Pulmonary artery endothelial cell (primary cell): ENCODE measurements at regions not wholly inside any gene's neighbourhood (a gene's known extent, or its start where the extent isn't known, plus 50 kb on each side); places are given as distances from the start of the nearest gene placed in this dataset.
"Not testable (repeated sequence)": the region's sequence is repeated elsewhere in the genome, so short reads cannot be mapped to it uniquely, and the experiment has no call there.

Source experiments
- DNase-seq: peaks from one replicate; pipeline ENCODE4 v3.0.0-alpha.2; 2011; ENCODE audit warnings: low read depth, low spot score

DNA sequence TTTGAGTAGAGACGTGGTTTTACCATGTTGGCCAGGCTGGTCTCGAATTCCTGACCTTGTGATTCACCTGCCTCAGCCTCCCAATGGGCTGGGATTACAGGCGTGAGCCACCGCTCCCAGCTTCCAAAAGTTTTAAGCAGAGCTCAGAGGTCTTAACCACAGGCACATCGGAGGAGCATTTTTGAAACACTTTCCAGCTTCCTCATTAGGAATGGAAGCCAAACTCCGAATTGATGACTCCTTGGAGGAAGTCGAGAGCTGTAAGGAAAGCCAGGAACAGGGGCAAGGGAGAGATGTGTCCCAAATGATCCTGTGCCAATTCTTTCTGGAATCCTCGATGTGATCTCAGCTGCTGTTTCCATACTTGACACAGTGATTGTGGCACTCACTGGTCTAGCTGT is 56.2 kb upstream of the CCZ1B start:
- DNase-seq = not testable (repeated sequence)

- DNase-seq = not testable (repeated sequence)
These were observed 57.7 kb upstream of the CCZ1B start for GRCh38 chr7:6883756-6884155.

DNA sequence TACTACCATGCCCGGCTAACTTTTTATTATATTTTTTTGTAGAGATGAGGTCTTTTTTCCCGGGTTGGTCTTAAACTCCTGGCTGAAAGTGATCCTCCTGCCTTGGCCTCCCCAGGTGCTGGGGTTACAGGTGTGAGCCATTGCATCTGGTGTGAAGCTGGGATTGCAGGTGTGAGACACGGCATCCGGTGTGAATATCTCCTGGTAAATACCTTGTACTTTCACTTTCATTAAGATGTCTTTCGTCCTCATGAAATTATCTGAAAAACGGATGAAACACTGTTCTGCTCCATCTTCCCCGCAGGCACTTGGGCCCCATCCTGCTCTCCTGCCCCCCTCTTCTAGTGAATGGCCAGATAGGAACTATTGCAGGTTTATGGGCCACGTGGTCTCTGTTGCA is 60.1 kb upstream of the CCZ1B start:
- no peak for DNase-seq

- DNase-seq = not testable (repeated sequence)
These were observed 62.4 kb upstream of the CCZ1B start for GRCh38 chr7:6888267-6889045.

- no peak for DNase-seq
These were observed 63.3 kb upstream of the CCZ1B start for GRCh38 chr7:6889252-6889812.

GRCh38 chr7:6902097-6902518 is 76.0 kb upstream of the CCZ1B start:
- not testable (repeated sequence) for DNase-seq

DNA sequence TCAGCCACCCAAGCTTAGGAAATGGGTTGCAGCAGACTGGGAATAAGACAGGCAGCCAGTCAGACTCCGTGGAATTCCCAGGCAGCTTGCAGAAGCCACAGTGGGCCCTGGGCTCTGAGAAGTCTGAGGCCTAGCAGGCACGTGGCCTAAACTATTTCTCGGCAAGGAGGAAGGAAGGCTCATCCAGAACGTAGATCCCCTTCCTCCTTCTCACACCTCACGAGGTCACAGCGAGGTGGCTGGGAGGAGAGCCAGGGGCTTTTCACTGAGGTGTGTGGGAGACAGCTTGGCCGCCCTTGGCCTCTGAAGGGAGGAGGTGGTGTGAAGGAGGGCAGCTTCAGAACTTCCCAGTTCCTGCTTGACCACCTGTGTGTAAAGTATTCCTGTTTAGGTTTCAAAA is 77.2 kb upstream of the CCZ1B start:
- DNase-seq = not testable (repeated sequence)

- not testable (repeated sequence) for DNase-seq
These were observed 77.7 kb upstream of the CCZ1B start for GRCh38 chr7:6903792-6904191.

GRCh38 chr7:6917258-6917657 is 91.2 kb upstream of the CCZ1B start:
- no peak for DNase-seq

- not testable (repeated sequence) for DNase-seq
These were observed 93.1 kb upstream of the CCZ1B start for GRCh38 chr7:6919169-6919568.

DNA sequence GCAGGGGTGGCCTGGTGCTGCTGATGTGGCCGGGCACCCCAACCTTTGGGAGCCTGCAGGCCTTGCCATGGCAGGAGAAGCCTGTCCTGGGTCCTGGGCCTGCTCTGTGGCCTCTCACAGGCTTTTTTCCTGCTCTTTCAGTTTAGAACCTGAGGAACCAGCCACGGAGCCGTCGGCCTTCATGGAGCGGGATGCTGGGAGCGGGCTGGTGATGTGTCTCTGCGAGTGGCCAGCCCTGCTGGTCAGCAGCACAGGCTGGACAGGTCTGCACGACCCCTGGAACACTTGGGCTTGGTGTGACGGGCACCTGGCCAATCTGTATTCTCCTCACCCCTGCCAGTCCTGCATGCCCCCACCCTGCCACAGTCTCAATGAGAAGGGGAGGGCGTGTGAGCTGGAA is 98.4 kb upstream of the CCZ1B start:
- not testable (repeated sequence) for DNase-seq

GRCh38 chr7:6926193-6927174 is 100.4 kb upstream of the CCZ1B start:
- DNase-seq = not testable (repeated sequence)

DNA sequence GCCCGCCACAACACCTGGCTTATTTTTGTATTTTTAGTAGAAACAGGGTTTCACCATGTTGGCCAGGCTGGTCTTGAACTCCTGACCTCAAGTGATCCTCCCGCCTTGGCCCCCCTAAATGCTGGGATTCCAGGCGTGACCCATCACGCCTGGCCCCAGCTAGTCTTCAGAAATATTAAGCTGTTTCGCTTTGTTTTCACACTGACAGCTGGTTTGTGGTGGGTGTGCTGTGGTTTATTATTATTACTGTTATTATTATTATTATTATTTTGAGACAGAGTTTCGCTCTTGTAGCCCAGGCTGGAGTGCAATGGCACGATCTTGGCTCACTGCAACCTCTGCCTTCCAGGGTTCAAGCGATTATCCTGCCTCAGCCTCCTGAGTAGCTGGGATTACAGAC is 101.6 kb upstream of the CCZ1B start:
- DNase-seq = not testable (repeated sequence)

DNA sequence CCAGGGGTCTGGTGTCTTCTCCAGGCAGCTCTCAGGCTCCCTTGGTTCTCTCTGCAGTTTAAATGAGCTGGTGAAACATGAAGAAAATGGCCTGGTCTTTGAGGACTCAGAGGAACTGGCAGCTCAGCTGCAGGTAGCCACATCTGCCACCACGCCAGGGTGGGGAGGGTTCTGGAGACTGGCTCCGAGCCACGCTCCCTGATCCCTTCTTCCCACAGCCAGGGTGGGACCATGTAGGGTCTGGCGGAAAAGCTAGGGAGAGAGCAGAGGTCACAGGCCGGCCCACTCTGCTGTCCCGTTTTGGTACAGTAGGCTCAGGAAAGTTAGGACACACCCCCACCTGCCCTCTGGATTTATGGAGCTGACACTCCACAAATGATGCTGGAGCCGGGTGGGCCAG is 103.5 kb upstream of the CCZ1B start:
- DNase-seq = not testable (repeated sequence)

GRCh38 chr7:6930081-6930635 is 104.1 kb upstream of the CCZ1B start:
- DNase-seq = not testable (repeated sequence)

GRCh38 chr7:6930787-6931186 is 104.7 kb upstream of the CCZ1B start:
- not testable (repeated sequence) for DNase-seq

- not testable (repeated sequence) for DNase-seq
These were observed 105.4 kb upstream of the CCZ1B start for GRCh38 chr7:6931456-6931855.

DNA sequence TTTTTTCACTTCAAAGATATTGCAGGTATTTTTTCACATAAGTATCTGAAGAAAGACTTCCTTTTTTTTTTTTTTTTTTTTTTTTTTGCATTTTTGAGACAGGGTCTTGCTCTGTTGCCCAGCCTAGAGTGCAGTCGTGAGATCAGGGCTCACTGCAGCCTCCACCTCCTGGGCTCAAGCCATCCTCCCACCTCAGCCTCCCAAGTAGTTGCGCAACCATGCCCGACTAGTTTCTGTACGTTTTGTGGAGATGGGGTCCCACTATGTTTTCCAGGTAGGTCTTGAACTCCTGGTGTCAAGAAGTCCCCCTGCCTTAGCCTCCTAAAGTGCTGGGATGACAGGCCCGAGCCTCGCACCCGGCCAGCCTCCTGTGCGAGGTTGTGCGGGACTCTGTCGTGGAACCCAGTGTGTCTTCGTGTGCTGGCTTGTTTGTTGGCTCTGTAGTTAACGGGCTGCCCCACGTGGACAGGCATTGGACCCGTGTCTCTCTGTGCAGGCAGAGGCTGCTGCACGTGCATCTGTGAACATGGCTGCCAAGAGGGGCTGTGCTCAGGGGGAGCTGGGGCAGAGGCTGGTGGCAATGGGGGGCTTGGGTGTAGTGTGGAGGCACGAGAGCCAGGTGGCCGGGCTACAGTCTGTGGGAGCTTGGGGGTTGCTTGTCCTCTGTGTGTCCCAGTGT is 108.0 kb upstream of the CCZ1B start:
- not testable (repeated sequence) for DNase-seq

DNA sequence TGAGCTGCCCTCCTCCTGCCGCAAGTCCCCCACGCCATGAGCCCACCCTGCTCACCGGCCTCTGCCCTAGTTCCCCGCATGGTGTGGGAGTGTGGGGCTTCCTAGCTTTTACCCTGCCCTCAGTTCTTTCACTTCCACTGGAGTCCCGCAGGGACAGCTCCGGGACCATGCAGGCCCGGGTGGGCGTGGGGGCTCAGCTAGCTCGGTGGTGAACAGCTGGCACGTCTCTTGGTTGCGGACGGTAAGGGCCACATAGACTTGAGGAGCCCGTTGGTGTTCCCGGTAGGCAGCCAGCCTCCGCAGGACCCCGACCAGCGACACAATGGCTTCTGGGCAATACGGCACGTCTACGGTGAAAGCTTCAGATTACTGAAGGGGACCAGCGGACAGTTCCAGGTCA is 108.9 kb upstream of the CCZ1B start:
- DNase-seq = no peak

- DNase-seq = not testable (repeated sequence)
These were observed 110.6 kb upstream of the CCZ1B start for GRCh38 chr7:6936626-6937025.

DNA sequence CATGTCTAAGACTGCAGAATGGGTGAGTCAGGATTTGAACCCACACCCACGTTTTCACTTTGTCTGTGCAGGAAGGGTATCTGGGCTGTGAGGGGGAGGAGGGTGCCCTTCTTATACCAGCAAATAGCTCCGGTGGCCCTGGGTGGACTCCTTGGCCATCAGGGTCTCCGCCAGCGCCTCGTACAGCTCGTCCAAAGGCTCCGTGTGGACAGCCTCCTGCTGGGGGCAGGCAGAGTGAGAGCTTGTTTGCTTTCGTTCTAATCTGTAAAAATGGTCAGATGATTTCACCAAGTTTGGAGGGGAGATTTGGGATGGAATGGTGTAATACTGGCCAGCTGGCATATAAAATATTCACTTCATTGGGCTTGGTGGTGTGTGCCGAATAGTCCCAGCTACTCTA is 111.7 kb upstream of the CCZ1B start:
- not testable (repeated sequence) for DNase-seq
